Left renal pelvis (tissue), 4 donors: ENCODE measurements at regions not wholly inside any gene's neighbourhood (a gene's known extent, or its start where the extent isn't known, plus 50 kb on each side); places are given as distances from the start of the nearest gene placed in this dataset.

Experiments used
- DNase-seq, 4 donors: peaks; one replicate each; pipeline ENCODE4 v3.0.0-alpha.2; 2013; ENCODE audit warnings: low read depth in 4 of 4, low spot score in 3 of 4

DNA sequence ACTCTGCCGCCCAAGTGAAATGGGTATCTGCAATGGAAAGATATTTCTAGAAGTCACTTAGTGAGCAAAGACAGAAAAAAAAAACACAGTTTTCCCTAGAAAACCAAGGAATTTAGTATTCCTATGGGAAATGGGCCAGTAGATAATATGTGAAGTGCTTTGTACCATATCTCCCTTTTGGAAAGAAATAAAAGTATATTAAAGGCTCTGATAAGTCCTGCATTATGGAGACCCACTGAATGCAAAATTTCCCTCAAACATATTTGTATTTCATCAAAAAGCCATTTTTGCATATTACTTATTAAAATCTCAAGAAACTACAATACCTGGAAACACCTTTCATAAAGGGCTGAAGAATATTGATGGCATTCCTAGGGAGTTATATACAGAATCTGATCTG is 51.6 kb upstream of the DYNLRB2 start:
- no peak for DNase-seq

DNA sequence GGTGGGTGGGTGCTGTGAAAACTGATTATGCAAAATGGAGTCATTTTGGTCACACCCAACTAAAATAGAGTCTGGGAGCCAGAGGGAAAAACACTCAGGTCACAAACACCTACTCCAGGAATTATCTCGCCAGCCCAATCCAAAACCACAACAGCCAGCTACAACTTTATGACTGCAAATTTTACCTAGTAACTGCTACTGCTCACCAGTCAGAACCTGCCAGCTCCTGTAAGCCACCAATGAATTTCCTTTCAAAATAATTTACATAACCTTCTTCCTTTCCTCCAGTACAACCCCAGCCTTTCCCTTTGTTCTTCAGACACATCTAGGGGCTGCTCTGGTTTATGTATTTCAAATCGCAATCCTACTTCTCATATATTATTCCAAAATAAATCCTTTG is 52.6 kb upstream of the DYNLRB2 start:
- no peak for DNase-seq

DNA sequence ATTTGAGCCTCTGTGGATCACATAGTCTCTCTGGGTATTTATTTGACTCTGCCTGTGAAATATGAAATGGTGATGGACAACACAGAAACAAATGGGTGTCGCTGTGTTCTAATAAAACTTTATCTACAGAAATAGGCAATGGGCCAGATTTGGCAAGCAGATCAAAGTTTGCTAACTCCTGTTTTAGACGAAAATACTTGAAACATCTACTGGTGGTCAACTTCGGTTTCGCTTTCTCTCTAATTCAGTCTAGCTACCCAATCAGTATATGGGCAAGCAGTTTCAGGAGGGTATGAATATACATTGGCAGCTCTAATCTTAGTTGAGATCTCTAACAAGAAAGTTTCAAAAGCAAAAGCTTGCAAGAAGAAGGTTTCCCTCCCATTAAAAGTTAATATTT is 60.1 kb upstream of the DYNLRB2 start:
- no peak for DNase-seq

DNA sequence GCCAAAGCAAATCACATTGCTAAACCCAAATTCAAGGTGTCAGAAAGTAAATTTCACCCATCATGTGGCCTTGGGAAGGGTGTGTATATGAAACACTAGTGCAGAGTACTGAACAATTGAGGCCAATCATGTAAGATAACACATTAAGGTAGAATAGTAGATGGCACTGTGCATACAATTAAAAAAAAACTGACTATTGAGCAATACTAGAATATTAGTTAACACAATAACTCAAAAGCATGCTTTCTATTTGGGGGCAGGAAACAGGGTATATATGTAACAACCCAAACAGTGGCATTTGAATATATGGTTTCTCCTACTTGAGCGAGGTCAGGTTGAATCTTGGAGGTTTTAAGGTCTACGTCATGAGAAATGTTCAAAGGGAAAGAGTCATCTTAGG is 63.0 kb upstream of the DYNLRB2 start:
- DNase-seq, result no peak

DNA sequence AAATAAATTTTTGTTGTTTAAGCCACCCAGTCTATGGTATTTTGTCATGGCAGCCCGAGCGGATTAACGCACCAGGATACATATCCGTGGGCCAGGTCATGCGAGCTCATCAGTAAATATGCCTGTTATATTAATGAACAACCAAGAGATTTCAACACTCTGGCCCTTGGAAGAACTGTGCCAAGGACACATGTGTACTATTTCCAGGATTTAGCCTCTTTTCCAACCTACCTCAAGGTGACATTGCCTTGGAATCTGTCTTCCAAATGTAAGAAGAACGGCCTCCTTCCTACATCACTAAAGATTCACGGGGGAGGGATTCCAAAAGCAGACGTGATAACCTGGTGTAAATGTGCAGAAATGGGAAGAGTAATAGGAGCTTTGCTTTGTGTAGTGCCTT is 72.8 kb upstream of the DYNLRB2 start:
- no peak for DNase-seq

DNA sequence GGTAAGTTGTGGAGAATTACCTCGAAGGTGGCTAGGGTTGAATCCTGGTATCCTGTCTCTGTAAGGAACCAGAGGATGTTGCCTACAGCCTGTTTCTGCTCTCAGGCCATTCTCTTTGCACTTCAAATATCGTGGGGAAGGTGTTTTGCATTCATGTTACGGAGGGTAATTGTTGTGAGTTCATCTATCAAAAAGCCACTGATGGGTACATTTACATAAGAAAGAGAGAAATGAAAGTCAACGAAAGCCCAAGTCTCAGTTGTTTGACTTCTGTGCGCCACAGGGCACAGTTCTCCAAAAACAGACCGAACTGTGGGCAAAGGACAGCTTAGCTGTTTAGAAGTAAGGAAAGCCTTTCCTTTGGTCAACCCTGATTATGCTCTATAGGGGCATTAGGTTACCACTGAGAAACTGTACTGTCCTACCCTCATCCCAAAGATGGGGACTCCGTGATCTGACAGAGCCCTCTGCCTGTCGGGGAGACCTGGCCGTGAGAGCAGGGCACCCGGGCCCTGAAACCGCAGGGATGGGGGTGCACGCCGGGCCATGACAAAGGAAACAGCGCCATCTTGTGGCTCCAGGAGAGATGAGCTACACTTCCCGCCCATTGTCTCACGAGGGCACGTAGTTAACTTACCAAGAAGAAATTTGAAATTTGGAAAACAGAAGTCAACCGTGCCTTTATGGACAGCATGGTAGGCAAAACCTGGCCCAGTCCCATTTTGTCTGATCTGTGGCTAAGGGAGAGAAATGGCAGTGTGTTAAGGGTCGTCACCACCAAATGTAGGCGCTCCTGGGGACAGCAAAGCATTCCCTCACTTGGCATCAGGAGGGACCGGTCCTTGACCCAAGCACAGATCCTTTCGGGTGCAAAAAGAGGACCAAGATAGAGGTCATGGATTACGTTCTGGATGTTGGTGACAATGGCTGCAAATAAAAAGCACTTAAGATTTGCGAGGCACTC is 74.5 kb upstream of the DYNLRB2 start:
- peak; percentile 36 to 70 (median 62) for DNase-seq

DNA sequence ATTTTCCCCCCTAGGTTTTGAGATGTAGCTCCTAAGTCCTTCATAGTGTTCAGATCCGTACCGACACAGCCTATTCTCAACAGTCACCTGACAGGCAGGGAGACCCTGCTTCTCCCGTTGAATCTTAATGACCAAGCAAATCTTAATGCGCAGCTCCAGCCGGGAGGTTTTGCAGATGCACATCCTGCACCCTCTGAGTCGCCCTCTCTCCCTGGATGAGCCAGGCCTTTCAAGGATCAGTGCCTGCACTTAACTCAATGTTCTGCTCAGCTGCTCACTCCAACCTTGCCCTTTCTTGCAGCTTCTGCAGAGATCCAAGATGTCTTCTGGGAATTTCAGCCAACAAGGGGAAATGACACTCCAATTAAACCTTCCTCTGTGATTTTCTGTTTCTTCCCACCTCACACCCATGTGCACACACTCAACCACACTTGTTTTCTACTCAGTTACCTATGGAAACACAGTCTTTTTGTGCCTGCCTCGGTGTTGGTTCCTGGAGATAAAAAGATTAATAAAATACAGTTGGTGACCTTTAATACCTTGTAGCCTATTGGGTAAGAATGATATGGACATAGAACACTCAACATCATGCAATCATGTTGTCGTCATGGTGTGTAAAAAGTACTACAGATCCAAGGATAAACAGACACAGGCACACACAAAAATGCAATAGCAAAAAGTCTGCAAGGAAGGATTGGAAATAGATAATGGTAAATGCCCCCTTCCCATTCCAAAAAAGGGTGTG is 76.9 kb upstream of the DYNLRB2 start:
- DNase-seq, result peak in 3 of 4 donors; percentile 12 to 39 (median 29)

DNA sequence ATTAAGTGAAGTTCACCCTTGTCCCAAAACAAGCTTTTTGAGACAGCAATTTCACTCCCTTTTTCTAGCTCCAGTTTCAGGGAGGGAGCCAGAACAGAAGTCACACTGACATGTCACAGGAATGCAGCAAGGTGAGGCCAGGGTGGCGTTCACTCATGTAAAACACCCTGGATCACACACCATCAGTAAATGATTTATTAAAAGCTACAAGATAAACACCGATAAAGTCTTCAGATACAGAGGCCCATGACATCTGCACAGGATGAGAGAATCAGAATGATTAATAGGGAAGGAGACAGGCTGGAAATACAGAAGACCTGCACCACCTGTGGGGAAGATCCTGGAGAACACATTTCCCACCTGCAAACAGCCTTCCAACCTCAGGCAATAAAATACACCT is 77.5 kb upstream of the DYNLRB2 start:
- DNase-seq, result peak in 3 of 4 donors; percentile 14 to 30 (median 25)

DNA sequence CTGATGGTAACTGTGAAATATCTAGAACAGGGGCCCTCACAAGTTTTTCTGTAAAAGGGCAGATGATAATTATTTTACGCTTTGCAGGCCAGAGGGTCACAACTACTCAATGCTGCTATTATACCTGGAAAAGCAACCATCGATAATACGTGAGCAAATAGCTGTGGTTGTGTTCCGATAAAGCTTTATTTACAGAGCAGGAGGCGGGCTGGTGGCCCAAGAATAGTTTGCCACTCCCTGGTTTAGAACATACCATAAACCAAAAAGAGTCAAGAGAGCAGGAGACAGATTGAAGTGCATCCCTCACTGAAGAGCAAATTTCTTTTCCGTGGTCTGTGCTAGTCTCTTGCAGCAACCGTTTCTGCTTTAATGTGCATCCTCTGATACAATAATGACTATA is 77.9 kb upstream of the DYNLRB2 start:
- no peak for DNase-seq

DNA sequence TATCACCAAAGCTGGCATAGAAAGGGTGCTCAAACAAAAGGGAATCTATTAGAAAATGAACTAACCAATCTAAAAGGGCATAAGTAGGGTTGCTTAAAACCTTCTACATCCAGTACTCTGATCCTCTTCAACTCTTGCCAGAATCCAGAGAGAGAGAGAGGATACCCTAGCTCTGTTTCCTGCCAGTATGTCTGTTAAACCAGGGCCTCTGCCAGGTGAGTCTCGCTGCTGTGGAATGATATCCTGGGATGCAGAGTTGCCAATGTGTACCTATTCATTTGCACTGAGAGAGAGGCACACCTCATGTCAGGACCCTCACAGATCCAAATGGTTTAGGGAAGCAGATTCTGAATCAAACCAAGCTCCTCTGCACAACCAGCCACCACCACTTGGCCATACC is 79.8 kb upstream of the DYNLRB2 start:
- DNase-seq, result no peak

DNA sequence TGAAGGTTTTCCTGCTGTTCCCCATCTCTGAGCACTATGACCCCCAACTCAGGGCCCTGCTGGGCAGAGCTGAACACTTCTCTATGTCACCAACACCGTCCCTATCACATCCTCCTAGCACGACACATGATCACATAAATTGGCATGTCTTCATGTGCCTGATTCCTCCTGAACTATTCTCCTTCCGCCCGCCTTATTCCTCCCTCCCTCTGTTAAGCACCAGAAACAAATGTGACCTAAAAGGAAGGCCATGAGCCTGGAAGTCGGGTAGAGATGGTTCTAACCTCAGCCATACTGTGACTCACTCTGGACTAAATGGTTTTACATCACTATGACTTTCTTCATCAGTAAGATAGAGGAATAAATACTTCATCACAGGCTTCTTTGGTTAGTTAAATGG is 80.8 kb upstream of the DYNLRB2 start:
- no peak for DNase-seq

DNA sequence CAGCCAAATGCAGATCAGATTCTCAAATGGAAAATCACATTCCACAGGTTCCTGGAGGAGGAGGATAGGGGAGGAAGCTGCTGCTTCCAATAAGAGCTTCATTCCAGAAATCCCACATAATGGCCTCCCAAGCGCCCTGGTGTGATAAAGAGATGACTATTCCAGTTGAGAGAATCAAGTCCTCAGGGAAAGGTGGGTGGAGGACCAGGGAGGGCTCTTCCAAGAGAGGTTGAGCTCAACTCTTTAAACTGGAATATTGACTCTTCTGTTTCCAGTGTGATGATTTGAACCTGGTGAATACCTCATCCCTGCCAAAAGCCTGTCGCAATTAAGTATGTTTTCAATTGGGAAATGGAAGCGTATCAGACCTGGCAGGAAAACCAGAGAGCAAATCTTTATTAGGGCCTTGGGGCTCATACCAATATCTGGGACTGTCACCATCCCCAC is 81.4 kb upstream of the DYNLRB2 start:
- no peak for DNase-seq

DNA sequence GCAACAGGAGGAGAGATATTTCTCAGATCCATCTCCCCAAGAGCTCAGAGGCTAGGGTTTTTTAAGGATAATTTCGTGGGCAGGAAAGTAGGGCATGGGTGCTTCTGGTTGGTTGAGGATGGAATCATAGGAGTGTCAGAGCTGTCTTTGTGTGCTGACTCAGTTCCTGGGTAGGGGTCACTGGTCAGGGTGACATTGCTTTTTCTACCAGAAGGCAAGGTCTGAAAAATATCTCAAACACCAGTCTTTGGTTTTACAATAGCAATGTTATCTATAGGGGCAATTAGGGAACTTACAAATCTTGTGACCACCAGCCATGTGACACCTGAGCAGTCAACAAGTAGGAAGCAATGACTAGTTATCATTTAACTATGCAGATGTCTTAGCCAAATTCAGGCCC is 82.9 kb upstream of the DYNLRB2 start:
- DNase-seq, result no peak

DNA sequence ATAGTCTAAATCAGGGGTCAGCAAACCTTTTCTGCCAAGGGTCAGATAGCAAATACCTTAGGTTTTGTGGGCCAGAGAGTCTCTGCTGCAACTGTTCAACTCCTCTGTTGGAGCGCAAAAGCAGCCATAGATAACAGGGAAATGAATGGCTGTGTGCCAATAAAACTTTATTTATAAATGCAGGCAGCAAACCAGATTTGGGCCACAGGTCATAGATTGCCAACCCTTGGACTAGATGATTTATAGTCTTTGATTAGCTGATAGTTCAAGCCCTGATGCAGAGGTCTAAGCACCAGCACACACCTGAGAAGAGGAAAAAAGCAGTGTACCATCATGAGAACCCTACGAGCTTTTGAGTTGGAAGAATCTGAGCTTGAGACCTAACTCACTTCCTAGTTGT is 86.0 kb upstream of the DYNLRB2 start:
- no peak for DNase-seq

DNA sequence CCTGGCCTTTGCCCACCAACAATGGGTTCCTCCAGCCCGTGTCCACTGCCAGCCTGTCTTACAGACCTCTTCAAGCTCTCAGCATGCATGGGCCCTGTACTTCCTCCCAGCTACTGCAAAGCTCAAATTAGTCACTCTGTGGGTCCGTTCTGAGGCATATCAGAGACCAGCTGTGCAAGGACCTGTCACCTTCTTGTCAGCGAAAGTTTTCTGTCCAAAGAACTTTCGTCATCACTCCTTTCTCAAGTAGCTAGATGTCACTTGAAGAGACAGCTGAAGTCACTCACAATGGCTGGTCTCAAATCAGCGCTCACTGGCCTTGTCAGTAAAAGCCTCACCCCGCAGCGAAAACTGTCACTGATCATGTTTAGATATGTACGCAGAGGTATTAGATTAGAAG is 91.4 kb upstream of the DYNLRB2 start:
- DNase-seq, result no peak

DNA sequence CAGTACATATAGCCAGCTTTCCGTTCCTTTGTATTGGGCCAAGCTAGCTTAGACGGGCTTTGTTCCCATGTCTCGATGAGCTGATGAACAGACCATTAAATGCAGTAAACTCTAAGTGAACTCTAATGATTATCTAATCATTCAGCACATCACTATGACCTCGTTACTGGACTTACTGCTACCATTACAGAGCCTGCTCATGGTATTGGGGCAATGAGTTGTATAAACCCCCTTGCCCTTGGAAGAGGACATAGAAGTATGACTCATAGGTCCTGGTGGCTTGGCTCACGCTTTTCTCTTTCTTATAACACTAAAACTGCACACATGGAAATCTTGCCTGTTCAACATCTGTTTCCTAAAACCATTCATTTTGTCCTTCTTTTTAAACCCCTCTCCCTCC is 93.6 kb upstream of the DYNLRB2 start:
- DNase-seq, result no peak

DNA sequence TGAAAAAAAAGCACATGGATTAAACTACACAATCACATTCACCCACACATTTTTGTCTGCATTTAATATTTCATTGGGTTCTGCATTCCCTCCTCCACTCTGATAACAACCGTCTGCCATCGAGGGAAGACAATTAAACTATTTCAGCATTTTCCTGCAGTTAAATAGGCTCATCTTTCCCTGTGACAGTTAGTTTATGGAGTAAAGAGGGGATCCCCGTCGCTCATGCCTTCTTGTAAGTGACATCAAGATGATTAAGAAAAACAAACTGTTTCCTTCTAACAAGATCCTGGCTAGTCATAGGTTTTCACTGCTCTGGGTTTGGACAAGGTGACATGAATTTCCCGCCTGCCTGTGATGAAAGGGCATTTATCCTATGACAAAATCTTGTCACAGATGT is 98.0 kb upstream of the DYNLRB2 start:
- no peak for DNase-seq

DNA sequence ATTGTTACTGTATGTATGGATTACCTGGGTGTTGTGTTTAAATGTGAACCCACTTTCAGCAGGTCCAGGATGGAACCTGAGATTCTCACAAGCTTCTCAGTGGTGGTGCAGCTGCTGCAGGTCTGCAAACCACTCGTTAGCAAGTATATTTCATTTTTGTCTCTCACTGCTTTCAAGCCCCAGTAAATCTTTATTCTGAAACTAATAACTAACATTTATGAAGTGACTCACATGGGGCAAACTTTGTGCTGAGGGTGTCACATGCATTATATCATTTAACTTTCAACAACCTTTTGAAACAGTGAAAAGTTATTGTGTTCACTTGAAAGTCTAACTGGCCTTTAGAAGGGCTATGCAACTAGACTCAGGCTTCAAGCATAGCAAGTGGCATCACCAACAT is 98.9 kb upstream of the DYNLRB2 start:
- DNase-seq, result no peak

DNA sequence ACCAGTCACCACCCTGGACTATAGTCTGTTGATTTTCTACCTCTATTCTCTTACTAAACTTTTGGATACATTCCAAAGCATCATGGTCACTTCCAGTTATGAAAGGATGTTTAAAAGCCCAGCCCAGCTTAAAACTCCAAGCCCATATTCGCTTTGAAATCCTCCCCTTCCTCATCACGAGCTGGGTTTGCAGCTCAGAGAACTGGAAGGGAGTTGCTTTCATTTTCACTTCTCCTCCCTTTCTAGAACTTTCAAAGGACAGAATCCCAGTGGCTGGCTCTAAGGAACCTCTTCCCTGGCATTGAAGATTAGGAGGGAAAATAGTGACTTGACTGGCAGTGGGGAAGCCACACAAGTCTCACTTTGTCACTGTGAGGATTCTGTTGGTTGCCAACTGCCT is 100.1 kb upstream of the DYNLRB2 start:
- no peak for DNase-seq

DNA sequence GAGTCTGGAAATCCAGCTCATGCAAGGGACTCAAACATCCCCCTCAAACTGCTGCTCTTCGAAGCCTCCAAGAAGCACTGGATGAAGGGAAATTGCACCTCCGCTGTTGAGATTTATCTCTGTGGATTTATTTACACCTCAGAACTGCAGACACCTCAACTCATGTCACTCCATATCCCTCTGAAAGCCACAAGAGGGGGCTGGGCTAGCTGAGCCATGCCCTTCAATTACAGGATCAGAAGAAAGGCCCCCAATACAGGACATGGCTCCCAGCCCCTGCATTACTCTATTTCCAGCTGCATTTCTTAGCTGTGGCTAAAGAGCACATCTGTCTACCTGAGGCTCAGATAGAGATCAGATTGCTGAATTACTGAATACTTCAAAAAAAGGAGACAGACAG is 103.1 kb upstream of the DYNLRB2 start:
- DNase-seq, result no peak

DNA sequence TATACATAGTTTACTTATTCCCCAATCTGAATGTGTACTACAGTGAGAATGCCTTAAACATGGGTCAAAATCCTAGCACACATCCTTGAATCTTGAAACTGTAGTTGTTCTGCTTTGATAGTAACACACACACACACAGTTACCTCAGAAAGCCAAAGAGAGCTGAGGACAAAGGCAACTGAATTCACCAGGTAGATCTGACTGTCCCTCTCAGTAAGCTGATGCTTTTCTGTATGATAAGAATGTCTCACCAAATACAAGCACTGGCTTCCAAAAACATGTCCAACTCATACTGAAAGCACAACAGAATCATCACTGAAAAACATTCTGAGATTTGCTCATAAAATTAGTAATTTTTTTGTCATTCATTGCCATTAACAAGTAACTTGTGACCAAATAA is 104.3 kb upstream of the DYNLRB2 start:
- no peak for DNase-seq

DNA sequence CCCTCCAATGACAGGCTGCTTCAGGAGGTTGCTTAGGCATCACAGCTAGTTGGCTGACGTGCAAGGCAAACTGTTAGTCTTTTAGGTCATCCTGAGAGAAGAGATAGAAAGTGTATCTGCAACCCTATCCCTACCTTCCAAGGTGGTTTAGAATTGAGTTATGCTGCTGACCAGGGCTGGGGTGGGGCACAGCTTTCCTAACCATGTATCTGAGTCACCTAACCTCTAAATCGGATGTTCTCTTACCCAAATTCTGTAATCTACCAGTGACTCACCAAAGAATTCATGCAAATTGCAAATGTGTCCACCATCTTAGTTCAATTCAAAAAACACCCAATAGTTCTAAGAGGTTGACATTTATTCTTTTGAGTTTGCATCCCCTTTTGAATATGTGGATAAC is 107.2 kb upstream of the DYNLRB2 start:
- DNase-seq, result no peak
